ENCODE measurements at regions not wholly inside any gene's neighbourhood (a gene's known extent, or its start where the extent isn't known, plus 50 kb on each side); places are given as distances from the start of the nearest gene placed in this dataset.

- Mint-ChIP-seq H3K4me3 (no peak overlapping the region), H3K36me3 (ENCODE audit: low read depth) (no peaks in the 10 kb centered on the region), H3K9me3 (no peaks in the 10 kb centered on the region), H3K27me3 (ENCODE audit: insufficient read depth) (no peaks in the 10 kb centered on the region), H3K27ac (no peak overlapping the region), H3K4me1 (no peaks in the 10 kb centered on the region)
- H3K4me3 ChIP-seq (ENCODE audit: low read length) = no peak overlapping the region
- no peaks in the 10 kb centered on the region for H3K4me1 ChIP-seq (ENCODE audit: control insufficient read depth, insufficient read depth, low read length)
- H3K9me3 ChIP-seq (ENCODE audit: control insufficient read depth, low read length) = no peaks in the 10 kb centered on the region
- no peak overlapping the region for H3K9ac ChIP-seq (ENCODE audit: extremely low read depth, low read length, poor library complexity, severe bottlenecking)
- H3K36me3 ChIP-seq (ENCODE audit: control insufficient read depth, insufficient read depth, low read length) = no peaks in the 10 kb centered on the region
- no peaks in the 10 kb centered on the region for H3K27me3 ChIP-seq (ENCODE audit: control insufficient read depth, insufficient read depth, low read length, poor library complexity, severe bottlenecking)
- H3K27ac ChIP-seq (ENCODE audit: low read depth, low read length) = no peak overlapping the region
- no peak for DNase-seq
- TF ChIP-seq CTCF (conservative IDR thresholded peaks at IDR 0.05) = no peak
Measured at GRCh38 chr15:81516012-81516411, 142.0 kb upstream of the TMC3 start.

GRCh38 chr15:81514725-81515124 is 140.7 kb upstream of the TMC3 start:
- Mint-ChIP-seq H3K4me1 (no peaks in the 10 kb centered on the region), H3K27ac (no peak overlapping the region), H3K4me3 (no peak overlapping the region), H3K27me3 (ENCODE audit: insufficient read depth) (no peaks in the 10 kb centered on the region), H3K9me3 (no peaks in the 10 kb centered on the region), H3K36me3 (ENCODE audit: low read depth) (no peaks in the 10 kb centered on the region)
- Histone ChIP-seq H3K36me3 (ENCODE audit: control insufficient read depth, insufficient read depth, low read length) (no peaks in the 10 kb centered on the region), H3K9me3 (ENCODE audit: control insufficient read depth, low read length) (no peaks in the 10 kb centered on the region), H3K4me1 (ENCODE audit: control insufficient read depth, insufficient read depth, low read length) (no peaks in the 10 kb centered on the region), H3K4me3 (ENCODE audit: low read length) (no peak overlapping the region), H3K9ac (ENCODE audit: extremely low read depth, low read length, poor library complexity, severe bottlenecking) (no peak overlapping the region), H3K27me3 (ENCODE audit: control insufficient read depth, insufficient read depth, low read length, poor library complexity, severe bottlenecking) (no peaks in the 10 kb centered on the region), H3K27ac (ENCODE audit: low read depth, low read length) (no peak overlapping the region)
- WGBS, 2 experiments (ENCODE audit: insufficient coverage in 1 of 2, insufficient read length in 1 of 2) = 100% methylated on average over 1 of the region's 1 CpG
- TF ChIP-seq CTCF (conservative IDR thresholded peaks at IDR 0.05) = no peak
- no peak for DNase-seq

- H3K27me3 ChIP-seq (ENCODE audit: control insufficient read depth, insufficient read depth, low read length, poor library complexity, severe bottlenecking) = no peaks in the 10 kb centered on the region
- WGBS, 2 experiments (ENCODE audit: insufficient coverage in 1 of 2, insufficient read length in 1 of 2) = 74 to 75% methylated on average over 1 to 2 of the region's 3 CpGs
- no peaks in the 10 kb centered on the region for H3K4me1 ChIP-seq (ENCODE audit: control insufficient read depth, insufficient read depth, low read length)
- no peak overlapping the region for H3K4me3 ChIP-seq (ENCODE audit: low read length)
- no peaks in the 10 kb centered on the region for H3K27me3 Mint-ChIP-seq (ENCODE audit: insufficient read depth)
- H3K4me1 Mint-ChIP-seq = peaks cover 2% of the 10 kb centered on the region
- H3K36me3 Mint-ChIP-seq (ENCODE audit: low read depth) = no peaks in the 10 kb centered on the region
- DNase-seq = no peak
- H3K4me3 Mint-ChIP-seq = no peak overlapping the region
- no peak overlapping the region for H3K9ac ChIP-seq (ENCODE audit: extremely low read depth, low read length, poor library complexity, severe bottlenecking)
- TF ChIP-seq CTCF (conservative IDR thresholded peaks at IDR 0.05) = no peak
- H3K36me3 ChIP-seq (ENCODE audit: control insufficient read depth, insufficient read depth, low read length) = no peaks in the 10 kb centered on the region
- no peak overlapping the region for H3K27ac Mint-ChIP-seq
- H3K27ac ChIP-seq (ENCODE audit: low read depth, low read length) = no peak overlapping the region
- no peaks in the 10 kb centered on the region for H3K9me3 ChIP-seq (ENCODE audit: control insufficient read depth, low read length)
- no peaks in the 10 kb centered on the region for H3K9me3 Mint-ChIP-seq
Measured at GRCh38 chr15:81511138-81511537, 137.1 kb upstream of the TMC3 start.

All from endodermal cell (in vitro differentiated cells).